ENCODE measurements at regions not wholly inside any gene's neighbourhood (a gene's known extent, or its start where the extent isn't known, plus 50 kb on each side); places are given as distances from the start of the nearest gene placed in this dataset.

GRCh38 chr12:67148265-67148664 lies 120.9 kb upstream of the CAND1 start:
- TF ChIP-seq CTCF (IDR thresholded peaks at IDR 0.05) (no peak), EP300 (IDR thresholded peaks at IDR 0.05; ENCODE audit: low read depth) (no peak)

All from transverse colon (tissue), 3 donors.